ENCODE measurements at regions not wholly inside any gene's neighbourhood (a gene's known extent, or its start where the extent isn't known, plus 50 kb on each side); places are given as distances from the start of the nearest gene placed in this dataset.
"Not testable (repeated sequence)": the region's sequence is repeated elsewhere in the genome, so short reads cannot be mapped to it uniquely, and the experiment has no call there.

DNA sequence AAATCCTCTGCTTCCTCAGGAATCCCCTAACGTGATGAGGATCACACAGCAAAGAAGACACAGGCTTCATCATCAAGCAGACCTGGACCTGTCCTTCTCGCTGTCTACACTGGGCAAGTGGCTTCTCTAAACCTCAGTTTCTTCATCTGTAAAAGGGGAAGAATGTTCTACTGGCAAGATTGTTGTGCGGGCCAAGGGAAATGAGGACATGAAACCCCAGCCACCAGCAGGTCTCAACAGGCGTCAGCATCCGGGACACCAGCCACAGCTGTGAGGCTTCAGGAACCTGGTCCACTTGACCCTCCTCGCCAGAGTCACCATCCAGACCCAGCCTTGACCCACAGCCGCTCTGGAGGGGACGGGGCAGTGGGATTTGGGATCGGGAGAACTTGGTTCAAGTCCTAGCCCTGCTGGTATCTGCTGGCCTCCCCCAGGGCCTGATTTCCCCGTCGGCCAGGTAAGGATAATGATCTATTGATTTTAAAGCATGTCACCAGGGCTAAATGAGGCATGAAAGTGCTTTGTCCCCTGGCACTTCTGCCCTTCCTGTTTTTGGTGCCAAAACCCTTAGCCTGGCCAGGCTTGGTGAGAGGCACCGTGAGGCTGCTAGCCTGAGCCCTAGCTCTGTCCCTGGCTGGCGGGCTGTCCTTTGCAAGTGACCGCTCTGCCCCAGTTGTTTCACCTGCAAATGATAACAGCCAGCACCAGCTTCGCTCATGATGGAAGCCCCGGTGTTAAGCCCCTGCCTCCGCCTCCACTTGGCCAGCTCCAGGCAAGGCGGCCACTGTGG lies 170.4 kb downstream of the OR4M2 start:
- H3K27ac ChIP-seq; H3K4me3 ChIP-seq; H3K9me3 ChIP-seq; H3K36me3 ChIP-seq; intact Hi-C loops (cut with DNase I; ENCODE audit: low total_unique reads); H3K27me3 ChIP-seq (replicated peaks in 1 of 7); DNase-seq: not testable (repeated sequence)
- WGBS, 5 donors, result 63 to 76% (median 75%) methylated on average over 18 of the region's 18 CpGs
- peaks cover 10 to 26% (median 12%) of the 10 kb centered on the region in 6 donors for H3K4me1 ChIP-seq

GRCh38 chr15:22251422-22251821 lies 171.1 kb downstream of the OR4M2 start:
- DNase-seq, result no peak
- no peak overlapping the region for H3K27ac ChIP-seq
- 35 to 87% (median 58%) methylated on average over 1 of the region's 1 CpG for whole genome bisulfite sequencing, 5 donors
- no peaks in the 10 kb centered on the region for H3K9me3 ChIP-seq
- peaks cover 10 to 26% (median 12%) of the 10 kb centered on the region in 6 donors for H3K4me1 ChIP-seq
- TF ChIP-seq POLR2AphosphoS5 (IDR thresholded peaks at IDR 0.05) (no peak), POLR2A (IDR thresholded peaks at IDR 0.05) (no peak)
- TF ChIP-seq, protein P1, sequence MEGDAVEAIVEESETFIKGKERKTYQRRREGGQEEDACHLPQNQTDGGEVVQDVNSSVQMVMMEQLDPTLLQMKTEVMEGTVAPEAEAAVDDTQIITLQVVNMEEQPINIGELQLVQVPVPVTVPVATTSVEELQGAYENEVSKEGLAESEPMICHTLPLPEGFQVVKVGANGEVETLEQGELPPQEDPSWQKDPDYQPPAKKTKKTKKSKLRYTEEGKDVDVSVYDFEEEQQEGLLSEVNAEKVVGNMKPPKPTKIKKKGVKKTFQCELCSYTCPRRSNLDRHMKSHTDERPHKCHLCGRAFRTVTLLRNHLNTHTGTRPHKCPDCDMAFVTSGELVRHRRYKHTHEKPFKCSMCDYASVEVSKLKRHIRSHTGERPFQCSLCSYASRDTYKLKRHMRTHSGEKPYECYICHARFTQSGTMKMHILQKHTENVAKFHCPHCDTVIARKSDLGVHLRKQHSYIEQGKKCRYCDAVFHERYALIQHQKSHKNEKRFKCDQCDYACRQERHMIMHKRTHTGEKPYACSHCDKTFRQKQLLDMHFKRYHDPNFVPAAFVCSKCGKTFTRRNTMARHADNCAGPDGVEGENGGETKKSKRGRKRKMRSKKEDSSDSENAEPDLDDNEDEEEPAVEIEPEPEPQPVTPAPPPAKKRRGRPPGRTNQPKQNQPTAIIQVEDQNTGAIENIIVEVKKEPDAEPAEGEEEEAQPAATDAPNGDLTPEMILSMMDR (IDR thresholded peaks at IDR 0.05 in 8 of 11, conservative IDR thresholded peaks at IDR 0.05 in 3 of 11), result no peak
- no peak overlapping the region for H3K4me3 ChIP-seq
- intact Hi-C loops (cut with DNase I; ENCODE audit: low total_unique reads), result no loop called here
- H3K27me3 ChIP-seq (replicated peaks in 1 of 7), result peaks cover 0 to 5% (median 0%) of the 10 kb centered on the region in 7 donors
- no peaks in the 10 kb centered on the region for H3K36me3 ChIP-seq

- H3K36me3 ChIP-seq; DNase-seq; H3K9me3 ChIP-seq; intact Hi-C loops (cut with DNase I; ENCODE audit: low total_unique reads); H3K4me3 ChIP-seq; H3K27ac ChIP-seq: not testable (repeated sequence)
- Histone ChIP-seq H3K27me3 (replicated peaks in 1 of 7) (peaks cover 0 to 11% (median 0%) of the 10 kb centered on the region in 7 donors), H3K4me1 (peaks cover 10 to 26% (median 12%) of the 10 kb centered on the region in 6 donors)
- 59 to 68% (median 61%) methylated on average over 4 of the region's 4 CpGs for WGBS, 5 donors
Observed at GRCh38 chr15:22252047-22252446, 171.7 kb downstream of the OR4M2 start.

DNA sequence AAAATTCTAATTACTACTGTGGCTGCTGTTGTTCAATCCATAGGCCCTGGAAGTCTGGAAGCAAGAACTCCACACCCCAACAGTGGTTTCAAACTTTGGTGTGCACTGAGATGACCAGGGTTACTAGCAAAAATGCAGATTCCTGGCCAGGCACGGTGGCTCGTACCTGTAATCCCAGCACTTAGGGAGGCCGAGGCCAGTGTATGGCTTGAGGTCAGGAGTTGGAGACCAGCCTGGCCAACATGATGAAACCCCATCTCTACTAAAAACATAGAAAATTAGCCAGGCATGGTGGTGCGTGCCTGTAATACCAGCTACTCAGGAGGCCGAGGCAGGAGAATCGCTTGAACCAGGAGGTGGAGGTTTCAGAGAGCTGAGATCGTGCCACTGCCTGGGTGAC lies 172.2 kb downstream of the OR4M2 start:
- H3K27ac ChIP-seq; DNase-seq; H3K36me3 ChIP-seq; intact Hi-C loops (cut with DNase I; ENCODE audit: low total_unique reads); H3K4me3 ChIP-seq; H3K9me3 ChIP-seq: not testable (repeated sequence)
- WGBS, 5 donors, result 82 to 92% (median 86%) methylated on average over 7 of the region's 7 CpGs
- Histone ChIP-seq H3K4me1 (peaks cover 10 to 26% (median 12%) of the 10 kb centered on the region in 6 donors), H3K27me3 (replicated peaks in 1 of 7) (peaks cover 0 to 16% (median 0%) of the 10 kb centered on the region in 7 donors)

GRCh38 chr15:22253002-22253675 lies 172.8 kb downstream of the OR4M2 start:
- H3K27ac ChIP-seq; H3K4me3 ChIP-seq; DNase-seq; H3K36me3 ChIP-seq; intact Hi-C loops (cut with DNase I; ENCODE audit: low total_unique reads): not testable (repeated sequence)
- Histone ChIP-seq H3K27me3 (replicated peaks in 1 of 7) (peaks cover 0 to 19% (median 0%) of the 10 kb centered on the region in 7 donors), H3K9me3 (peaks cover 0 to 13% (median 0%) of the 10 kb centered on the region in 8 donors), H3K4me1 (peaks cover 10 to 26% (median 12%) of the 10 kb centered on the region in 6 donors)
- 70 to 83% (median 75%) methylated on average over 14 of the region's 14 CpGs for WGBS, 5 donors

Data from spleen (tissue), 11 donors.